OCI-LY3 (cell line): ENCODE measurements at regions not wholly inside any gene's neighbourhood (a gene's known extent, or its start where the extent isn't known, plus 50 kb on each side); places are given as distances from the start of the nearest gene placed in this dataset.

Experiments used
- CTCF ChIP-seq: fragments of 200-600, 300-600 bp; sonication (generic); IDR thresholded peaks from 2 replicates; pipeline ENCODE4 v1.5.1; 2014; ENCODE audit warnings: antibody characterized with exemption, low read length, low read depth
- EZH2phosphoT487 ChIP-seq: fragments of 200-600 bp; shearing (Covaris generic); IDR thresholded peaks from 2 replicates; pipeline ENCODE4 v1.6.1; 2018; ENCODE audit warnings: antibody characterized with exemption, mixed run types, low read depth

GRCh38 chr2:228675091-228675490 is 493.6 kb upstream of the SPHKAP start:
- TF ChIP-seq CTCF: no peak
- no peak for TF ChIP-seq EZH2phosphoT487
